K562 (cell line): ENCODE measurements at regions not wholly inside any gene's neighbourhood (a gene's known extent, or its start where the extent isn't known, plus 50 kb on each side); places are given as distances from the start of the nearest gene placed in this dataset.

ENCODE experiments used
- ATAC-seq: fragments of 200-7000 bp; cut with Tn5 transposase; 3 replicates; pipeline ENCODE4 v1.9.1; 2020; ENCODE audit warnings: moderate library complexity
- BruUV-seq: library from RNA; stranded (reverse); fragments of 400-500 nt; replicated peaks from 2 replicates; lab custom pipeline; 2021; lab: Mats Ljungman, UMichigan
- CTCF ChIA-PET: fragments of 300-600 bp; formaldehyde crosslinking; extraction: SDS; loops from one replicate; lab custom pipeline; 2021; ENCODE audit warnings: low intra/inter-chr PET ratio; lab: Yijun Ruan, JAX
- POLR2A ChIA-PET: fragments of 300-600, 350-650 bp; sonication (Branson Sonifier 250); formaldehyde crosslinking; extraction: SDS; loops from one replicate; lab custom pipeline; 2021; ENCODE audit warnings: antibody characterized with exemption, inconsistent platforms; lab: Yijun Ruan, JAX
- DNase-seq, 4 experiments: peaks; one replicate each; pipeline versions ENCODE4 v3.0.0 to v3.0.0-alpha.2; 2011 to 2018; ENCODE audit warnings: low spot score in 3 of 4, mixed read lengths in 3 of 4; ENCODE audit errors: extremely low read depth in 1 of 4
- FAIRE-seq: peaks from 2 replicates; lab custom pipeline; 2011; peaks lifted over from hg19 to GRCh38; lab: Jason Lieb, UNC
- H2AFZ ChIP-seq: 2 replicates; pipeline ENCODE4 v1.6.0; 2011; ENCODE audit warnings: low read depth, low read length, control low read depth, inconsistent platforms
- H3K27ac ChIP-seq: fragments of 200-600 bp; 3 replicates; pipeline ENCODE4 v1.8.0; 2011; ENCODE audit warnings: low read depth, mild to moderate bottlenecking, control low read depth, inconsistent platforms, low read length, moderate library complexity, mixed read lengths; ENCODE audit errors: extremely low read depth
- H3K27me3 ChIP-seq, 2 experiments: fragments of 300-600 bp in 1 of 2; 2 replicates in 1 of 2; 3 replicates in 1 of 2; pipeline versions ENCODE4 v1.6.0 to v1.8.0; 2011; ENCODE audit warnings: inconsistent platforms in 2 of 2, low read length in 2 of 2, mild to moderate bottlenecking in 1 of 2, mixed read lengths in 1 of 2, moderate library complexity in 1 of 2; ENCODE audit not compliant: control insufficient read depth in 2 of 2, insufficient read depth in 2 of 2
- H3K36me3 ChIP-seq: fragments of 300-600 bp; 3 replicates; pipeline ENCODE4 v1.8.0; 2011; ENCODE audit warnings: mild to moderate bottlenecking, low read length, inconsistent platforms; ENCODE audit not compliant: control insufficient read depth, insufficient read depth
- H3K4me1 ChIP-seq, 2 experiments: fragments of 200-600 bp in 1 of 2; replicated peaks in 1 of 2; 2 replicates in 1 of 2; 3 replicates in 1 of 2; pipeline versions ENCODE4 v1.5.1 to v1.8.0; 2011; ENCODE audit warnings: inconsistent platforms in 2 of 2, low read length in 2 of 2, mild to moderate bottlenecking in 1 of 2, mixed read lengths in 1 of 2, moderate library complexity in 1 of 2; ENCODE audit not compliant: control insufficient read depth in 2 of 2, insufficient read depth in 2 of 2
- H3K4me2 ChIP-seq: 2 replicates; pipeline ENCODE4 v1.6.1; 2011; ENCODE audit warnings: low read length, control low read depth, inconsistent platforms, mixed read lengths; ENCODE audit not compliant: insufficient read depth
- H3K4me3 ChIP-seq: fragments of 200-600 bp; sonication (generic), shearing (Covaris generic); 2 replicates; pipeline ENCODE4 v1.5.1; 2016; ENCODE audit warnings: control low read depth, inconsistent platforms
- H3K79me2 ChIP-seq: fragments of 200-600 bp; 3 replicates; pipeline ENCODE4 v1.8.0; 2011; ENCODE audit warnings: low read length, inconsistent platforms; ENCODE audit not compliant: control insufficient read depth, insufficient read depth
- H3K9ac ChIP-seq, 2 experiments: 2 replicates each; pipeline versions ENCODE4 v1.6.0 to v1.6.1; 2011; ENCODE audit warnings: low read depth in 2 of 2, low read length in 2 of 2, control low read depth in 1 of 2, inconsistent platforms in 1 of 2, mild to moderate bottlenecking in 1 of 2, mixed read lengths in 1 of 2; ENCODE audit not compliant: insufficient read depth in 1 of 2
- H3K9me1 ChIP-seq: one replicate; pipeline ENCODE4 v1.6.0; 2011; ENCODE audit warnings: inconsistent platforms, mild to moderate bottlenecking, low read length, moderate library complexity; ENCODE audit not compliant: control insufficient read depth, insufficient read depth
- H3K9me3 ChIP-seq: replicated peaks from 2 replicates; pipeline ENCODE4 v1.5.1; 2011; ENCODE audit warnings: low read depth, low read length, inconsistent platforms; ENCODE audit not compliant: control insufficient read depth, insufficient read depth
- H4K20me1 ChIP-seq: replicated peaks from 2 replicates; pipeline ENCODE4 v1.6.1; 2011; ENCODE audit warnings: low read length, inconsistent platforms, mixed read lengths; ENCODE audit not compliant: control insufficient read depth, insufficient read depth
- DIDO1 ChIP-seq: fragments of 450-650 bp; IDR thresholded peaks from 2 replicates; pipeline ENCODE4 v1.6.1; 2016; ENCODE audit warnings: low read depth, missing biosample characterization, missing genetic modification characterization
- ETV5 ChIP-seq: sonication (generic); formaldehyde crosslinking; IDR thresholded peaks from 2 replicates; pipeline ENCODE4 v1.4.0; 2020; ENCODE audit warnings: low read depth, mild to moderate bottlenecking, missing genetic modification reagents
- HNRNPLL ChIP-seq: fragments of 200-400 bp; formaldehyde crosslinking; IDR thresholded peaks from 2 replicates; pipeline ENCODE4 v1.6.1; 2017; ENCODE audit warnings: low read length, low read depth, mild to moderate bottlenecking; ENCODE audit not compliant: poor library complexity, severe bottlenecking
- NCOA4 ChIP-seq: fragments of 450-650 bp; IDR thresholded peaks from 2 replicates; pipeline ENCODE4 v1.6.1; 2018; ENCODE audit warnings: mild to moderate bottlenecking; ENCODE audit not compliant: partially characterized antibody
- RFX5 ChIP-seq: IDR thresholded peaks from 2 replicates; pipeline ENCODE4 v1.6.1; 2011; ENCODE audit warnings: low read depth, mild to moderate bottlenecking, improper control_type of control experiment, low read length
- SUPT5H ChIP-seq: fragments of 450-650 bp; IDR thresholded peaks from 2 replicates; pipeline ENCODE4 v1.6.1; 2016
- WGBS: fragments of 100-300 bp; shearing (Covaris generic); methylation state at CpG from one replicate; pipeline ENCODE4 v1.1.6; 2016; ENCODE audit warnings: low coverage, mixed read lengths; ENCODE audit not compliant: insufficient coverage; ENCODE audit errors: missing lambda C conversion rate; 5-methylcytosine and 5-hydroxymethylcytosine counted together
- in situ Hi-C: fragments of 300-500 bp; cut with MboI; formaldehyde crosslinking; loops from 4 replicates; pipeline ENCODE4 v1.15.0; 2018; ENCODE audit warnings: inconsistent platforms, mixed read lengths
- intact Hi-C: fragments of 100-400 bp; cut with micrococcal nuclease; formaldehyde crosslinking; loops from 2 replicates; pipeline ENCODE4 v1.14.2; 2022
- TF ChIP-seq, protein P1 (sequence below): fragments of 250-450 bp; sonication (Bioruptor Pico); IDR thresholded peaks from 2 replicates; pipeline ENCODE4 v1.8.0; 2021; ENCODE audit warnings: borderline replicate concordance, mild to moderate bottlenecking, moderate library complexity; ENCODE audit not compliant: poor library complexity, severe bottlenecking

DNA sequence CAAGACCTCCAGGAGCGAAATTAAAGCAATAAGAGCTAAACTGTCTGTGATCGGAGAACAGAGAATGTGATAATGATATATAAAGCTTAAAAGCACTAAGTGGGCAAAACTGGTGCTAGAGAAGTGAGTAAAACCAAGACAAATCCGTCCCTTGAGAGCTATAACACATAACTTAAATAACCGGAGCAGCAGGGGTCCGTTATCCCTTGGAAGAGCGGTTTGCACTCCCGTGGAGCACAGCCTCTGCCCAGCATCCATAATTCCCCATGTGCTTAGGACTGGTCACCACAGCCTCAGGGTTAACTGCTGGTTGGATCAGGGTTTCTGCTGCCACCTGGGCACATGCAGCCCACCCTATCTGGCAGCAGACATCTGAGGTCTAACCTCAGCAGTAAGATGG is 489.0 kb downstream of the NPIPA7 start:
- H3K4me2 ChIP-seq = no peak overlapping the region
- WGBS = 39% methylated on average over 7 of the region's 7 CpGs
- ChIA-PET CTCF (no interaction called here), POLR2A (interaction anchor here (0.6 to 1.2 kb wide), 2 partner anchors 13 to 23 kb away, joined by 3 read pairs; no protein-coding TSS in a partner anchor)
- no peaks in the 10 kb centered on the region for H3K9me3 ChIP-seq
- no peaks in the 10 kb centered on the region for H4K20me1 ChIP-seq
- DNase-seq (no peak), ATAC-seq (no peak), FAIRE-seq (no peak)
- no peak overlapping the region for H3K9ac ChIP-seq
- no TSS peak for BruUV-seq
- no peaks in the 10 kb centered on the region for H3K36me3 ChIP-seq
- peaks cover 2% of the 10 kb centered on the region for H3K9me1 ChIP-seq
- TF ChIP-seq RFX5 (no peak), NCOA4 (no peak), SUPT5H (no peak), ETV5 (CRISPR knock-in tag) (no peak), HNRNPLL (no peak), DIDO1 (tag) (no peak)
- TF ChIP-seq, protein P1, sequence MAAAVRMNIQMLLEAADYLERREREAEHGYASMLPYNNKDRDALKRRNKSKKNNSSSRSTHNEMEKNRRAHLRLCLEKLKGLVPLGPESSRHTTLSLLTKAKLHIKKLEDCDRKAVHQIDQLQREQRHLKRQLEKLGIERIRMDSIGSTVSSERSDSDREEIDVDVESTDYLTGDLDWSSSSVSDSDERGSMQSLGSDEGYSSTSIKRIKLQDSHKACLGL (CRISPR knock-in tag) = no peak
- no peaks in the 10 kb centered on the region for H3K4me1 ChIP-seq
- H3K4me3 ChIP-seq = no peak overlapping the region
- H3K27ac ChIP-seq = no peak overlapping the region
- H2AFZ ChIP-seq = no peak overlapping the region
- in situ Hi-C loops = no loop called here
- no peaks in the 10 kb centered on the region for H3K79me2 ChIP-seq
- intact Hi-C loops = loop anchor here (10.0 kb wide), 1 partner anchor 287 kb away; no protein-coding TSS in a partner anchor
- no peaks in the 10 kb centered on the region for H3K27me3 ChIP-seq
